ENCODE measurements at regions not wholly inside any gene's neighbourhood (a gene's known extent, or its start where the extent isn't known, plus 50 kb on each side); places are given as distances from the start of the nearest gene placed in this dataset.

DNA sequence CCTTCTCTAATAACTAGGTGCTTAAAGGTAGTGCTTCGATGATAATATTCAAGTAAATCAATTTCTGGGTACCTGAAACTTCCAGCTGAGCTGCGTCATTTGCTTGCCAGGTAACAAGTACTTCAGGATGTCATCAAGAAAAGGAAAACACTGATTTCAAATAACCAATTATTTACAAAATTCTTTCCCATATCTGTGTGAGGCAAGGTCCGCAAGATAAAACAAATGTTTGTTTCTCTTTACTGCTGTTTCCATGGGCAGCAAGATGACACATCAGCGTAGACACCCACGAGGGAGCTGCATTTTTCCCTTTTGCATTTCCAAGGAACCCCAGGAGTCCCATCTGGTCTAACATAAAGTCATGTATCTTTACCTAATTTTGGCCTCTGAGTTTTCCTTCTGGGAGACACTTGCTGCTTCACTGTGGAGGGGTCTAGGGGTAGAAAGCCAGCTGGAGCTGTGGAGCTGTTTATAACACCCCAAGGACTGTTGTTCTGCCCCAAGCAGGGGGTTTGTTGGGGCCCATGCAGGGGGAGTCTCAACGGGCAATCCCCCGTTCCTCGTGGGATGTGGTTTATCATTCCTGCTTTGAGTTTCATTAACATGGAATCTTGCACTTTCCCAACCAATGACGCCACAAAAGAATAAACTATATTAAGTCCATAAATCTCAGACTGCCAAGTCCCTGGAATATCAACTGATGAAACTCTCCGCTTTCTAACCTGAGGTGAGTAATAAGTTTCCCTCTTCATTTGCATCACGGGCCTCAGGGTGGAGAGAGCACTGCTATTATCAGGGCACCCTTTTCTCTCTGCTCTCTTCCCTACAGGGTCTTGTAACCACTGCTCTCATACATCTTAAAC lies 112.8 kb upstream of the PELI2 start:
- TF ChIP-seq, protein P1, sequence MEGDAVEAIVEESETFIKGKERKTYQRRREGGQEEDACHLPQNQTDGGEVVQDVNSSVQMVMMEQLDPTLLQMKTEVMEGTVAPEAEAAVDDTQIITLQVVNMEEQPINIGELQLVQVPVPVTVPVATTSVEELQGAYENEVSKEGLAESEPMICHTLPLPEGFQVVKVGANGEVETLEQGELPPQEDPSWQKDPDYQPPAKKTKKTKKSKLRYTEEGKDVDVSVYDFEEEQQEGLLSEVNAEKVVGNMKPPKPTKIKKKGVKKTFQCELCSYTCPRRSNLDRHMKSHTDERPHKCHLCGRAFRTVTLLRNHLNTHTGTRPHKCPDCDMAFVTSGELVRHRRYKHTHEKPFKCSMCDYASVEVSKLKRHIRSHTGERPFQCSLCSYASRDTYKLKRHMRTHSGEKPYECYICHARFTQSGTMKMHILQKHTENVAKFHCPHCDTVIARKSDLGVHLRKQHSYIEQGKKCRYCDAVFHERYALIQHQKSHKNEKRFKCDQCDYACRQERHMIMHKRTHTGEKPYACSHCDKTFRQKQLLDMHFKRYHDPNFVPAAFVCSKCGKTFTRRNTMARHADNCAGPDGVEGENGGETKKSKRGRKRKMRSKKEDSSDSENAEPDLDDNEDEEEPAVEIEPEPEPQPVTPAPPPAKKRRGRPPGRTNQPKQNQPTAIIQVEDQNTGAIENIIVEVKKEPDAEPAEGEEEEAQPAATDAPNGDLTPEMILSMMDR (IDR thresholded peaks at IDR 0.05; ENCODE audit: borderline replicate concordance, extremely low read depth, low read length, poor library complexity, severe bottlenecking), result no peak
- no peak for TF ChIP-seq EZH2 (IDR thresholded peaks at IDR 0.05; ENCODE audit: borderline replicate concordance, low read depth, low read length, severe bottlenecking)

Measured in DND-41 (cell line).